Erythroblast (primary cell): ENCODE measurements at regions not wholly inside any gene's neighbourhood (a gene's known extent, or its start where the extent isn't known, plus 50 kb on each side); places are given as distances from the start of the nearest gene placed in this dataset.
"Not testable (repeated sequence)": the region's sequence is repeated elsewhere in the genome, so short reads cannot be mapped to it uniquely, and the experiment has no call there.

Source experiments
- GATA1 ChIP-seq: IDR thresholded peaks from 2 replicates; pipeline ENCODE4 v1.6.1; 2011; ENCODE audit warnings: low read depth, mild to moderate bottlenecking, control low read depth, low read length, moderate library complexity
- POLR2A ChIP-seq: IDR thresholded peaks from 2 replicates; pipeline ENCODE4 v1.6.1; 2011; ENCODE audit warnings: mild to moderate bottlenecking, low read length

GRCh38 chr9:6103911-6104310 is 88.5 kb upstream of the RANBP6 start:
- TF ChIP-seq POLR2A, GATA1: not testable (repeated sequence)
